Osteocyte (in vitro differentiated cells): ENCODE measurements at regions not wholly inside any gene's neighbourhood (a gene's known extent, or its start where the extent isn't known, plus 50 kb on each side); places are given as distances from the start of the nearest gene placed in this dataset.

Experiments
- DNase-seq: peaks from one replicate; pipeline ENCODE4 v3.0.0; 2021; ENCODE audit warnings: mixed read lengths; ENCODE audit not compliant: unreplicated experiment; ENCODE audit errors: extremely low spot score
- H3K27ac Mint-ChIP-seq: one replicate; pipeline ENCODE4 v1.8.0; 2021; ENCODE audit warnings: mild to moderate bottlenecking, mixed read lengths; ENCODE audit not compliant: unreplicated experiment
- H3K27me3 Mint-ChIP-seq: one replicate; pipeline ENCODE4 v1.8.0; 2021; ENCODE audit warnings: mixed read lengths; ENCODE audit not compliant: unreplicated experiment
- H3K36me3 Mint-ChIP-seq: one replicate; pipeline ENCODE4 v1.8.0; 2021; ENCODE audit warnings: mixed read lengths; ENCODE audit not compliant: unreplicated experiment
- H3K4me1 Mint-ChIP-seq: one replicate; pipeline ENCODE4 v1.8.0; 2021; ENCODE audit warnings: mixed read lengths; ENCODE audit not compliant: unreplicated experiment
- H3K4me3 Mint-ChIP-seq: one replicate; pipeline ENCODE4 v1.8.0; 2021; ENCODE audit warnings: mild to moderate bottlenecking, moderate library complexity, mixed read lengths; ENCODE audit not compliant: unreplicated experiment
- H3K9me3 Mint-ChIP-seq: one replicate; pipeline ENCODE4 v1.8.0; 2021; ENCODE audit warnings: mixed read lengths; ENCODE audit not compliant: unreplicated experiment
- CTCF ChIP-seq: fragments of 200-600 bp; sonication (generic); IDR thresholded peaks from 2 replicates; pipeline ENCODE4 v1.5.0; 2021; ENCODE audit warnings: antibody characterized with exemption, mild to moderate bottlenecking, moderate library complexity

- DNase-seq, result no peak
- TF ChIP-seq CTCF, result no peak
- H3K27ac Mint-ChIP-seq, result no peak overlapping the region
- no peaks in the 10 kb centered on the region for H3K9me3 Mint-ChIP-seq
- no peaks in the 10 kb centered on the region for H3K36me3 Mint-ChIP-seq
- H3K27me3 Mint-ChIP-seq, result no peaks in the 10 kb centered on the region
- no peaks in the 10 kb centered on the region for H3K4me1 Mint-ChIP-seq
- no peak overlapping the region for H3K4me3 Mint-ChIP-seq
These were observed 1018.2 kb downstream of the DIPK2A start for GRCh38 chr3:144989807-144990206.

- Mint-ChIP-seq H3K4me3 (no peak overlapping the region), H3K27ac (no peak overlapping the region), H3K4me1 (no peaks in the 10 kb centered on the region), H3K27me3 (peaks cover 4% of the 10 kb centered on the region), H3K9me3 (peaks cover 9% of the 10 kb centered on the region), H3K36me3 (no peaks in the 10 kb centered on the region)
- DNase-seq, result no peak
- no peak for TF ChIP-seq CTCF
These were observed 1024.2 kb downstream of the DIPK2A start for GRCh38 chr3:144995856-144996255.

GRCh38 chr3:145005427-145005826 is 1033.8 kb downstream of the DIPK2A start:
- H3K27ac Mint-ChIP-seq, result no peak overlapping the region
- peaks cover 20% of the 10 kb centered on the region for H3K9me3 Mint-ChIP-seq
- H3K36me3 Mint-ChIP-seq, result no peaks in the 10 kb centered on the region
- no peak for DNase-seq
- no peaks in the 10 kb centered on the region for H3K27me3 Mint-ChIP-seq
- no peak for TF ChIP-seq CTCF
- H3K4me3 Mint-ChIP-seq, result no peak overlapping the region
- no peaks in the 10 kb centered on the region for H3K4me1 Mint-ChIP-seq

GRCh38 chr3:145006271-145006670 is 1034.6 kb downstream of the DIPK2A start:
- Mint-ChIP-seq H3K9me3 (peaks cover 19% of the 10 kb centered on the region), H3K4me1 (no peaks in the 10 kb centered on the region), H3K27ac (no peak overlapping the region), H3K27me3 (no peaks in the 10 kb centered on the region), H3K4me3 (no peak overlapping the region), H3K36me3 (no peaks in the 10 kb centered on the region)
- no peak for TF ChIP-seq CTCF
- no peak for DNase-seq

GRCh38 chr3:145013931-145014330 is 1042.3 kb downstream of the DIPK2A start:
- peaks cover 15% of the 10 kb centered on the region for H3K4me1 Mint-ChIP-seq
- H3K9me3 Mint-ChIP-seq, result no peaks in the 10 kb centered on the region
- no peak for TF ChIP-seq CTCF
- DNase-seq, result no peak
- H3K36me3 Mint-ChIP-seq, result no peaks in the 10 kb centered on the region
- no peaks in the 10 kb centered on the region for H3K27me3 Mint-ChIP-seq
- H3K4me3 Mint-ChIP-seq, result no peak overlapping the region
- no peak overlapping the region for H3K27ac Mint-ChIP-seq
